ENCODE measurements at regions not wholly inside any gene's neighbourhood (a gene's known extent, or its start where the extent isn't known, plus 50 kb on each side); places are given as distances from the start of the nearest gene placed in this dataset.

DNA sequence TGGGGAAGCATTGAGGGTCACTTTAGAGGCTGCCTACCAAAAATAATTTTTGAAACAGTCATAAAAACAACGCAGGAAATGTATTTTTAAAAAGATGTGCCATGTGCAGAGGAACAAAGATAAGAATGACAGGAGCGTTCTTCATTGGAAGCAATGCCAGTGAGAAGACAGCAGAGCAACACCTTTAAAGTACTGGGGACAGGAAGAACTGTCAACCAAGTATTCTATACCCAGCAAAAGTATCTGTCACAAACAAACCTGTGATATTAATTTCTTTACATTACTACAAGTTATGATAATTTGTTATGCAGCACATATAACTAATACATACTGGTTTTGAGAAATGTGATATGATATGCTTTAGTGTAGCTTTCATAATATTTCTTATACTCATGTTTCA lies 675.6 kb downstream of the IRX1 start:
- Histone ChIP-seq H2AFZ (ENCODE audit: low read length) (no peak overlapping the region), H3K79me1 (ENCODE audit: insufficient read depth, low read depth, low read length, poor library complexity, severe bottlenecking) (no peaks in the 10 kb centered on the region), H4K20me1 (ENCODE audit: control insufficient read depth, insufficient read depth, insufficient read length) (no peaks in the 10 kb centered on the region), H3K23me2 (ENCODE audit: insufficient read length, low read depth, low read length, poor library complexity, severe bottlenecking) (no peaks in the 10 kb centered on the region), H3T11ph (ENCODE audit: low read length) (no peak overlapping the region), H3K4ac (ENCODE audit: low read depth, low read length) (no peak overlapping the region), H2BK20ac (ENCODE audit: low read depth, low read length, poor library complexity, severe bottlenecking) (no peak overlapping the region), H3K23ac (ENCODE audit: insufficient read length, low read depth, low read length) (no peak overlapping the region), H3K9me3 (ENCODE audit: control insufficient read depth, low read depth, low read length) (peaks cover 10% of the 10 kb centered on the region), H4K91ac (ENCODE audit: insufficient read length, low read depth, low read length) (no peak overlapping the region), H2BK12ac (ENCODE audit: insufficient read length, low read depth, low read length) (no peak overlapping the region), H3K9ac (ENCODE audit: extremely low read depth, insufficient read length, low read length) (no peak overlapping the region), H4K5ac (ENCODE audit: insufficient read length, low read depth, low read length) (no peak overlapping the region), H2BK120ac (ENCODE audit: low read depth, low read length, poor library complexity, severe bottlenecking) (no peak overlapping the region), H3K18ac (ENCODE audit: insufficient read length, low read depth, low read length) (no peak overlapping the region), H4K8ac (replicated peaks; ENCODE audit: insufficient read length, low read depth, low read length) (no peak overlapping the region), H3K14ac (ENCODE audit: insufficient read depth, low read length) (no peak overlapping the region), H3K56ac (ENCODE audit: insufficient read length, low read depth, low read length) (no peak overlapping the region), H3K4me2 (ENCODE audit: insufficient read depth, insufficient read length, low read length) (no peak overlapping the region), H3K4me1 (ENCODE audit: insufficient read depth, low read length) (no peaks in the 10 kb centered on the region; the same call in 1 of the 2 replicates), H2AK5ac (ENCODE audit: insufficient read length, low read length) (no peak overlapping the region), H3K27ac (ENCODE audit: insufficient read length, low read depth, low read length) (no peak overlapping the region), H2BK5ac (ENCODE audit: insufficient read length, low read length) (no peak overlapping the region), H3K79me2 (ENCODE audit: insufficient read depth, low read length) (no peaks in the 10 kb centered on the region), H2BK15ac (ENCODE audit: low read depth, low read length) (no peak overlapping the region), H3K27me3 (ENCODE audit: insufficient read depth, low read length) (no peaks in the 10 kb centered on the region)
- peaks cover 5 to 13% (median 6%) of the 10 kb centered on the region in 3 experiments; a peak in 6 of 7 replicates for H3K36me3 Mint-ChIP-seq (ENCODE audit: insufficient read depth in 1 of 3, low read depth in 3 of 3)
- H3K27ac Mint-ChIP-seq = no peak overlapping the region
- H3K4me3 Mint-ChIP-seq = no peak overlapping the region
- peaks cover 7 to 8% of the 10 kb centered on the region in 2 experiments for H3K4me1 Mint-ChIP-seq
- no CpG with 5 or more reads among the region's 2 CpGs for WGBS (ENCODE audit: extremely low coverage, insufficient read length, low lambda C conversion rate)
- TF ChIP-seq, protein P1, sequence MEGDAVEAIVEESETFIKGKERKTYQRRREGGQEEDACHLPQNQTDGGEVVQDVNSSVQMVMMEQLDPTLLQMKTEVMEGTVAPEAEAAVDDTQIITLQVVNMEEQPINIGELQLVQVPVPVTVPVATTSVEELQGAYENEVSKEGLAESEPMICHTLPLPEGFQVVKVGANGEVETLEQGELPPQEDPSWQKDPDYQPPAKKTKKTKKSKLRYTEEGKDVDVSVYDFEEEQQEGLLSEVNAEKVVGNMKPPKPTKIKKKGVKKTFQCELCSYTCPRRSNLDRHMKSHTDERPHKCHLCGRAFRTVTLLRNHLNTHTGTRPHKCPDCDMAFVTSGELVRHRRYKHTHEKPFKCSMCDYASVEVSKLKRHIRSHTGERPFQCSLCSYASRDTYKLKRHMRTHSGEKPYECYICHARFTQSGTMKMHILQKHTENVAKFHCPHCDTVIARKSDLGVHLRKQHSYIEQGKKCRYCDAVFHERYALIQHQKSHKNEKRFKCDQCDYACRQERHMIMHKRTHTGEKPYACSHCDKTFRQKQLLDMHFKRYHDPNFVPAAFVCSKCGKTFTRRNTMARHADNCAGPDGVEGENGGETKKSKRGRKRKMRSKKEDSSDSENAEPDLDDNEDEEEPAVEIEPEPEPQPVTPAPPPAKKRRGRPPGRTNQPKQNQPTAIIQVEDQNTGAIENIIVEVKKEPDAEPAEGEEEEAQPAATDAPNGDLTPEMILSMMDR (conservative IDR thresholded peaks at IDR 0.05) = no peak
- H3K9me3 Mint-ChIP-seq = peaks cover 11 to 25% of the 10 kb centered on the region in 2 experiments
- no peak for DNase-seq
- H3K27me3 Mint-ChIP-seq (ENCODE audit: low read depth) = no peaks in the 10 kb centered on the region; the same call in 1 of the 2 replicates

Data from H9 (cell line).